WTC11 (cell line): ENCODE measurements at regions not wholly inside any gene's neighbourhood (a gene's known extent, or its start where the extent isn't known, plus 50 kb on each side); places are given as distances from the start of the nearest gene placed in this dataset.

Source experiments
- ATAC-seq: fragments of 200-7000 bp; cut with Tn5 transposase; 2 replicates; pipeline ENCODE4 v1.10.0; 2021; ENCODE audit warnings: mild to moderate bottlenecking, moderate library complexity
- CTCF ChIA-PET: fragments of 300-600 bp; sonication (Branson Sonifier 250); formaldehyde crosslinking; loops from one replicate; lab custom pipeline; 2021; ENCODE audit warnings: antibody characterized with exemption; lab: Charles Lee
- POLR2A ChIA-PET: fragments of 350-600 bp; sonication (Branson Sonifier 250); formaldehyde crosslinking; loops from one replicate; lab custom pipeline; 2021; ENCODE audit warnings: antibody characterized with exemption; lab: Charles Lee
- DNase-seq: peaks from one replicate; pipeline ENCODE4 v3.0.0; 2021; ENCODE audit warnings: low spot score
- H3K27ac Mint-ChIP-seq: 2 replicates; pipeline ENCODE4 v1.8.0; 2021; ENCODE audit warnings: mixed read lengths
- H3K27me3 Mint-ChIP-seq: 2 replicates; pipeline ENCODE4 v1.8.0; 2021; ENCODE audit warnings: low read depth, mild to moderate bottlenecking, moderate library complexity, mixed read lengths
- H3K36me3 Mint-ChIP-seq: 2 replicates; pipeline ENCODE4 v1.8.0; 2021; ENCODE audit warnings: mixed read lengths
- H3K4me1 Mint-ChIP-seq: 2 replicates; pipeline ENCODE4 v1.8.0; 2022; ENCODE audit warnings: mixed read lengths
- H3K4me3 Mint-ChIP-seq: 2 replicates; pipeline ENCODE4 v1.8.0; 2021; ENCODE audit warnings: mild to moderate bottlenecking, moderate library complexity, mixed read lengths
- H3K9me3 Mint-ChIP-seq: 2 replicates; pipeline ENCODE4 v1.8.0; 2021; ENCODE audit warnings: mixed read lengths
- AFF4 ChIP-seq: sonication (generic); formaldehyde crosslinking; IDR thresholded peaks from 2 replicates; pipeline ENCODE4 v1.8.1; 2023; ENCODE audit warnings: mild to moderate bottlenecking, missing genetic modification reagents, borderline replicate concordance
- E2F1 ChIP-seq: sonication (generic); formaldehyde crosslinking; IDR thresholded peaks from 2 replicates; pipeline ENCODE4 v1.8.0; 2022; ENCODE audit warnings: mild to moderate bottlenecking, missing genetic modification reagents
- ELF4 ChIP-seq: sonication (generic); formaldehyde crosslinking; IDR thresholded peaks from 2 replicates; pipeline ENCODE4 v1.8.1; 2022; ENCODE audit warnings: low read depth, mild to moderate bottlenecking, moderate library complexity, missing genetic modification reagents
- ETV6 ChIP-seq: sonication (generic); formaldehyde crosslinking; IDR thresholded peaks from 2 replicates; pipeline ENCODE4 v1.8.1; 2022; ENCODE audit warnings: mild to moderate bottlenecking, missing genetic modification reagents
- FOXK1 ChIP-seq: sonication (generic); formaldehyde crosslinking; IDR thresholded peaks from 2 replicates; pipeline ENCODE4 v1.8.0; 2022; ENCODE audit warnings: mild to moderate bottlenecking, moderate library complexity, missing genetic modification reagents
- GTF2I ChIP-seq: fragments of 250-450 bp; sonication (Bioruptor Pico); conservative IDR thresholded peaks from 2 replicates; pipeline ENCODE4 v1.4.0; 2021; ENCODE audit warnings: mild to moderate bottlenecking
- MAX ChIP-seq: sonication (generic); formaldehyde crosslinking; IDR thresholded peaks from 2 replicates; pipeline ENCODE4 v1.8.0; 2022; ENCODE audit warnings: mild to moderate bottlenecking, missing genetic modification reagents
- NFE2L1 ChIP-seq: sonication (generic); formaldehyde crosslinking; IDR thresholded peaks from 2 replicates; pipeline ENCODE4 v1.8.1; 2023; ENCODE audit warnings: missing genetic modification reagents
- OVOL2 ChIP-seq: fragments of 250-450 bp; sonication (Bioruptor Pico); IDR thresholded peaks from 2 replicates; pipeline ENCODE4 v1.9.0; 2021; ENCODE audit warnings: mild to moderate bottlenecking, borderline replicate concordance
- RELA ChIP-seq: sonication (generic); formaldehyde crosslinking; IDR thresholded peaks from 2 replicates; pipeline ENCODE4 v1.8.1; 2022; ENCODE audit warnings: missing genetic modification reagents, mild to moderate bottlenecking, borderline replicate concordance
- STAT6 ChIP-seq: sonication (generic); formaldehyde crosslinking; conservative IDR thresholded peaks from 2 replicates; pipeline ENCODE4 v1.8.1; 2023; ENCODE audit warnings: mild to moderate bottlenecking, low read depth, missing genetic modification reagents, moderate library complexity
- TEAD4 ChIP-seq: sonication (generic); formaldehyde crosslinking; IDR thresholded peaks from 2 replicates; pipeline ENCODE4 v1.8.0; 2022; ENCODE audit warnings: mild to moderate bottlenecking, missing genetic modification reagents
- USF1 ChIP-seq: sonication (generic); formaldehyde crosslinking; IDR thresholded peaks from 2 replicates; pipeline ENCODE4 v1.8.0; 2022; ENCODE audit warnings: mild to moderate bottlenecking, missing genetic modification reagents
- ZNF138 ChIP-seq: sonication (generic); formaldehyde crosslinking; conservative IDR thresholded peaks from 2 replicates; pipeline ENCODE4 v1.8.1; 2022; ENCODE audit warnings: mild to moderate bottlenecking, moderate library complexity, missing genetic modification reagents
- ZNF232 ChIP-seq: sonication (generic); formaldehyde crosslinking; IDR thresholded peaks from 2 replicates; pipeline ENCODE4 v1.8.0; 2022; ENCODE audit warnings: mild to moderate bottlenecking, missing genetic modification reagents
- ZNF396 ChIP-seq: fragments of 250-450 bp; sonication (Bioruptor Pico); IDR thresholded peaks from 2 replicates; pipeline ENCODE4 v1.8.0; 2021; ENCODE audit warnings: mild to moderate bottlenecking, moderate library complexity, borderline replicate concordance
- ZNF532 ChIP-seq: fragments of 250-450 bp; sonication (Bioruptor Pico); IDR thresholded peaks from 2 replicates; pipeline ENCODE4 v1.9.0; 2021; ENCODE audit warnings: mild to moderate bottlenecking, borderline replicate concordance
- ZNF671 ChIP-seq: fragments of 250-450 bp; sonication (Bioruptor Pico); IDR thresholded peaks from 2 replicates; pipeline ENCODE4 v1.8.0; 2021; ENCODE audit warnings: mild to moderate bottlenecking

GRCh38 chr13:67351909-67352308 is 121.8 kb upstream of the PCDH9 start:
- no peak overlapping the region for H3K27ac Mint-ChIP-seq
- POLR2A ChIA-PET: no interaction called here
- no peak for ATAC-seq
- DNase-seq: no peak
- H3K36me3 Mint-ChIP-seq: no peaks in the 10 kb centered on the region
- H3K9me3 Mint-ChIP-seq: peaks cover 15% of the 10 kb centered on the region
- TF ChIP-seq ZNF232 (CRISPR knock-in tag) (no peak), ELF4 (no peak), GTF2I (CRISPR knock-in tag) (no peak), AFF4 (CRISPR knock-in tag) (no peak), NFE2L1 (CRISPR knock-in tag) (no peak), OVOL2 (CRISPR knock-in tag) (no peak), USF1 (CRISPR knock-in tag) (no peak), E2F1 (CRISPR knock-in tag) (no peak), ETV6 (CRISPR knock-in tag) (no peak), ZNF532 (CRISPR knock-in tag) (no peak), ZNF138 (CRISPR knock-in tag) (no peak), RELA (no peak), ZNF396 (CRISPR knock-in tag) (no peak), STAT6 (no peak), MAX (no peak), ZNF671 (CRISPR knock-in tag) (no peak), TEAD4 (CRISPR knock-in tag) (no peak), FOXK1 (CRISPR knock-in tag) (no peak)
- no peaks in the 10 kb centered on the region for H3K27me3 Mint-ChIP-seq
- peaks cover 2% of the 10 kb centered on the region; the same call in 1 of the 2 replicates for H3K4me1 Mint-ChIP-seq
- CTCF ChIA-PET: no interaction called here
- H3K4me3 Mint-ChIP-seq: no peak overlapping the region
